Activated CD4-positive, alpha-beta T cell treated with anti-CD3 and anti-CD28 coated beads, Interleukin-2, amount 50 U/mL, for 1 hour (primary cell): ENCODE measurements at regions not wholly inside any gene's neighbourhood (a gene's known extent, or its start where the extent isn't known, plus 50 kb on each side); places are given as distances from the start of the nearest gene placed in this dataset.
A peak's percentile ranks its signal among the peaks of the same experiment; 100 is the strongest.

Experiments
- DNase-seq: peaks from one replicate; pipeline ENCODE4 v3.0.0-alpha.2; 2020

DNA sequence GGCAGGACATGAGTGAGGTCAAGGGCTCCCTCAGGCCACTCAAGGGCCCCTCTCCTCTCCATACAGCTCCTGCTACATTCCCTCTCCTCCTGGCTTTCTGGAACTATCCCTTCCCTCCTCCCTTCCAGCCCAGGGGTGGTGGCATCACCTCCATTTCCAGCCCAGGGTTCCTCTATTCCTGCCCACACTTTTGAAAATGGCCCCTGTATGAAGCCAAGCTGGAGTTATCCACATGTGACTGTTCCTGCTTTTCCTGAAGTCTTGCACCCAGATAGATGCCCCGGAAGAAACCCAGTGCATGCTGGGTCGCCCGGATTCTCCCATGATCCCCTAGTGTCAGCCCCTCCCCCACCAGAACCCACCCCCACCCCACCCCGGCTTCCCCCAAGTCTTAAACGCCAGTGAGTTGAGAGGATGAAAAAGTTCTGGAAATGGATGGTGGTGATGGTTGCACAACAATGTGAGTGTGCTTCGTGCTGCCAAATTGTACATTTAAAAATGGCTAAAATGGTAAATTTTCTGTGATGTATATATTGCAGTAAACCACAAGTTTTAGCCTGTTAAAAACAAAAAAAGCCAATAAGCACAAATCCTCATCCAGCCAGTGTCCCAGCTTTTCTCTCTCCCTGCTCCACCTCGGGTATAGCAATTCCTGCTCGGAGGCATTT is 136.9 kb downstream of the SCARB1 start:
- DNase-seq = no peak

DNA sequence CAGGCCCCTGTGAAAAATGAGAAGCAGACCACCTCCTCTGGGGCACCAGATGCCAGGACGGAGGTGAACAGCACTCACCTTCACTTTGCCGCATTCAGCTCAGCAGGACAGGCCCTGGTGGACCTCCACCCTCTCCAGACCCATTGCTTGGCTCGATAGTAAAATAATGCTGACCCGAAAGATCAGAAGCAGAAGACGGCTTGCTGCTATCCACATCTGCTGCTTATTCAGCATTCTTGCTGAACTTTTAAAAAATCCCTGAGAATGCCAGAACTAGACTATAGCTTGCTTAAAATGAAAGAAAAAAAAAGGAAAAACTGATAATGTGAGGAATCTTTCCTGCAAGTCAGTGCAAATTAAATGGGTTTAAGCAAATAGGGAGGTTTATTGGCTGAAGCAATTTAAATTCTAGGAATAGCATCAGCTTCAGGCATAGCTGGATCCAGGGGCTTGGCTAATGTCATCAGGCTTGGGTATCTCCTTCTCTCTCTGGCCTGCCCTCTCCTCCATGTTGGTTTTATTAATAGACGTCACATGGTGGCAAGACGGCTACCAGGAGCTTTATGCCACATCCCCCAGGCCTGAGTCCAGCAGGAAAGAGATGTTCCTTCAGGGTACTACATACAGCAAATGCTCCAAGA is 137.9 kb downstream of the SCARB1 start:
- DNase-seq = no peak

DNA sequence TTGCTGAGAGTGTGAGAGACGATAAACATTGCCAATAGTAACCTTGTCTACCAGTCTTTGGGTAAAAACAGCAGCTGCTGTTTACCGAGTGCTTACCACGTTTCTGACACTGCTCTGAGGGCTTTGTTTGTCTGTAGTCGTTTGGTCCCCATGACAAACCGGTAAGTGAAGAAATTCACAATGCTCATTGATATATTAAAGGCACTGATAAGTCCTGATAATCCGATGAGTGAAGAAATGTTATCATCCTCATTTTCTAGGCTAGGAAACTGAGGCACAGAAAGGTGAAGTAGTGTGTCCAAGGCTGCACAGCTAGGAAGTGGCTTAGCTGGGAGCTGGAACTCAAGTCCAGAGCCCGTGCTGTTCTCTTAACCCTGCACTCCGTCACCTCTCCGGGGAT is 138.6 kb downstream of the SCARB1 start:
- no peak for DNase-seq

DNA sequence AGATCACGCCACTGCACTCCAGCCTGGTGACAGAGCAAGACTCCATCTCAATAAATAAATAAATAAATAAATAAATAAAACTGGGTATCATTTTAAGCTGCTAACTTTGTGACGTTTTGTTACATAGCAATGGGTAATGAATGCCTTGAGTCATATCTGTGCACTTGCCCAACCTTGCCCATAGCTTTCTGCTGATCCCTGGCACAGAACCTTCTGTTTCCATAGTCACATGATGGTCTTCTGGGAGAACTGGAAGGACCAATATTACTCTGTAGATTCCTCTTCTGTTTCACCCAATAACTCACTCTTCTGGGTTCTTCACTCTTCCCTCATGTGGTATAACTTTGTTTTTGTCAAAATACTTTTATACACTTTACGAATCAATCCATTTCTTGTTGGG is 140.8 kb downstream of the SCARB1 start:
- DNase-seq = no peak

DNA sequence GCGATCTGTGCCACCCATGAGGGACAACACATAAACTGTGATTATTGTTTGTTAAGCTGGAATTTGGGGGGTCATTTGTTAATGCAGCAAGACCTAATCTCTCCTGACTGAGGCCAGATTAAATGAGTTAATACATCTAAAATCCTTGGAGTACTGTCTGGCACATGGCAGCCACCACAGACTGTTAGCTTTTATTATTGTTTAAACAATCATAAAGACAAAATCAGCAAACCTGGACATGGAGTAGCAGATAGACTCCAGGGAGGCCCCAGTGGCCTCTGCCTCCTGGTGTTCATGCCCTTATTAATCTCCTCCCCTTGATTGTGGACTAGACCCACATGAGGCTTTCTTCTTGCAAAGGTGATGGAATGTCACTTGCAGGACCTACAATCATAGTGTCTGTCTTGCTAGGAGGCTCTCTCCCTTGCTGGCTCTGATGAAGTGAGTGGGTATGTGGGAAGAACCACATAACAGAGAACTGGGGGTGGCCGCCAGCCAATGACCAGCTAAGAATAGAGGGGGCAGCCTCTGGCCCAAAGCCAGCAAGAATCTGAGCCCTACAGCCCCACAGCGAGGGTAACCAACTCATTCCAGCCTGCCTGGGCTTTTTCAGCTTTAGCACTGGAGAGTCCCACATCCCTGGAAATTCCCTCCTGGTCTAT is 142.0 kb downstream of the SCARB1 start:
- no peak for DNase-seq

DNA sequence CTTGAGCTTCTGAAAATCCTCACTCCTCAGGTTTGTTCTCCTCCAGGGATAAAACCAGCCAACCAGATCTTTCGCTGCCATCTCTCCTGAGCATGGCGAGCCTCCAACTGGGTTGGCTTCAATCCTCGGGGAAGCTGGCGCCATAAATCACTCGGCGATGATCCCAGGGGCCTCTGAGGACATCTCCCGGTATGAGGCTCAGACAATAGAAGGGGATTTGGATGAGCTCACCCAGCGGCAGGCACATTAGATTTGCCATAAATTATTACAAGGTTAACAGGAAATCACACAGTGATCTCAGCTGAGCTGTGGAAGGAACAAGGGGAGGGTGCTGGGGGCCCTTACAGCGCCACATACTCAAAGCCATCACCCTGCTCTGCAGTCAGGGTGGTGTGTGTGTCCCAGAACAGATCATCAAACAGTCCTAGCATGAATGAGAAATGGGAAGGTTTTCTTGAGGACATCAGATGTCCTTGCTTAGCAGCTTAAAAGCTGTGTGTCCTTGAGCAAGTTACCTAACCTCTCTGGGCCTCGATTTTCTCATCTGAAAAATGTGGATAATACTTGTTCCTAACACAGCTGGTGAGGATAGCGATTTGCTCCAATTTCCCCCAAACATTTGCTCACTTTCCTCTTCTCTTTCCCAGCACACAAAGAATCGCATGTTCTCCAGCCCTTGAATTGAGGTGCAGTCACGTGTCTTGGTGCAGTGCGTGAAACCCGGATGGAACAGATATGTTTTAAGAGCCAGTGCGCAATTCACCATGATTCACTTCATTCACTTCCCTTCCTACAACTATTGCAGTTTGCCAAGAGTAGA is 142.8 kb downstream of the SCARB1 start:
- DNase-seq = no peak

DNA sequence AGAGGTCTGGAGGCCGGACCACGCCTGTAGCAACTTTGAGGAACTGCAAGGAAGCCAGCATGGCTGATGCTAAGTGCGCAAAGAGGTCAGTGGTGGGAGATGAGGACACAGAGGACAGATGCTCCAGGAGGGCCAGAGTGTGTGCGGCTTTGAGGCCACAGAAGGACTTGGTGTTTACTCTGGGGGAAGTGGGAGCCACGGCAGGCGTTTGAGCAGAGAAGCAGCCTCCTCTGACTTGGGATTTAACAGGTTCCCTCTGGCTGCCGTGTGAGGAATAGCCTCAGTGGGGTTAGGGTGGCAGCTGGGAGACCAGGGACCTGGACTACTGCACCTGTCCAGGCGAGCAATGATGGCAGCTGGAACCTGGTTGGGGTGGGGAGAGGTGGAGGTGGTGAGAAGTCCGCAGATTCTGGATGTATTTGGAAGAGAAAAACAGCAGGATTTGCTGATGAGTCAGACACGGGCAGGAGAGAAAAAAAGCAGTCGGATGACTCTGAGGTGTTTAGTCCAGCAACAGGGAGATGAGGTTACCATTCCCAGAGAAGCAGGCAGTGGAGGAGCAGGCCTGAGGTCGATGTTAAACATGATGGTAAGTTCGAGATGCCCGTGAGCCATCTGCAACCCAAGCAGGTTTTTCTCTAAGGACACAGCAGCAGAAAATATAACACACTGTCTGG is 143.5 kb downstream of the SCARB1 start:
- DNase-seq = no peak

DNA sequence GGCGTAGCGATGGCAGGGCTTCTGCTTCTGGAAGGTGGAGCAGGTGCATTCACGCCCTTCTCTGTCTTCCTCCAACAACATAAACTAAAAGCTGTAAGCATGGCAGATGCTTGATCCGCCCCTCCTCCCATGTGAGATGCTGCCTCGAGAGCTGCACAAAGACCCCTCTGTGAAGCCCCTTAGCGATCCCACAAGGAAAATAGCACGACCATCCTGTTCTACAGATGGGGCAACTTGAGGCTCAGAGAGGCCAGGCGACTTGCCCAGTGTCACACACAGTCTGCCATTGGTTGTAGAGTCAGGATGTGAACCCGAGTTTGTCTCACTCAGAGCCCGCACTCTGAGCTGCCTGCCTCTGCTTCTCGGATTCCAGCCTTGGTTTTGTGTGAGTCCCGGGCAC is 144.4 kb downstream of the SCARB1 start:
- no peak for DNase-seq

DNA sequence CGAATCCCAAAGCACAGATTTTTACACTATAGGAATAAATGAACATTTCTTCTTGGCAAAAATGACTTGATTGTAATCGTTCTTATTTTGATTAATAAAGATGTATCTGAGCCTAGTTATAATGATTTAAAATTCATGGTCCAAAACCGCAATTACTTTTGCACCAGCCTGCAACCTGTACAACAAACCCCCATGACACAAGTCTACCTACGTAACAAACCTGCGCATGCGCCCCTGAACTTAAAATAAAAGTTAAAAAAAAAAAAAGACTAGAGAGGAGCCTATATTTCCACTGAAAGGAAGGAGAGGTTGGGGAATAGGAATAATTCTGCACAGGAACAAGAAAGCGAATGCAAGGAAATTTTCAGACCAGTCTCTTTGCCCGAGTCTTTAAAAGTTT is 145.2 kb downstream of the SCARB1 start:
- no peak for DNase-seq

DNA sequence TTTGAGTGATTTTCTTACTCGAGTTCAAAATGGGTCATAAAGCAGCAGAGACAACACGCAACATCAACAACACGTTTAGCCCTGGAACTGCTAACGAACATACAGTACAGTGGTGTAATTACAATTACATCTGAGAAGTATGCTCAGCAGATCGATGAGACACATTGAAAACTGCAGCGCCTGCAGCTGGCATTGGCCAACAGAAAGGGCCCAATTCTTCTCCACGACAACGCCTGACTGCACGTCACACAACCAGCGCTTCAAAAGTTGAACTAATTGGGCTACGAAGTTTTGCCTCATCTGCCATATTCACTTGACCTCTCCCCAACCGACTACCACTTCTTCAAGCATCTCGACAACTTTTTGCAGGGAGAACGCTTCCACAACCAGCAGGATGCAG is 145.6 kb downstream of the SCARB1 start:
- no peak for DNase-seq

DNA sequence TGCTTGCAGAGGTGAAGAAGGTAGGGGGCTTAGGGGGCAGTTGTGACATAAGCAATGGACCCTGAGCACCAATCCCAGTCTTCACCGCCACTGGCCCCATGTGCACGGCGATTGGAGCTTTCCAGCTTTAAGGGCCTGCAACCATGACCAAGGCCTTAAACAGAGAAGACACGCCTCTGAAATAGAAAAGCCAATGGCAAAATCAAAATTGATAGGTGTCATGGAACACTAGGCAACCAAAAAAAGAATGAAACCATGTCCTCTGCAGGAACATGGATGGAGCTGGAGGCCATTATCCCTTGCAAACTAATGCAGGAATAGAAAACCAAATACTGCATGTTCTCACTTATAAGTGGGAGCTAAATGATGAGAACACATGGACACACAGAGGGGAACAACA is 146.3 kb downstream of the SCARB1 start:
- DNase-seq = no peak

DNA sequence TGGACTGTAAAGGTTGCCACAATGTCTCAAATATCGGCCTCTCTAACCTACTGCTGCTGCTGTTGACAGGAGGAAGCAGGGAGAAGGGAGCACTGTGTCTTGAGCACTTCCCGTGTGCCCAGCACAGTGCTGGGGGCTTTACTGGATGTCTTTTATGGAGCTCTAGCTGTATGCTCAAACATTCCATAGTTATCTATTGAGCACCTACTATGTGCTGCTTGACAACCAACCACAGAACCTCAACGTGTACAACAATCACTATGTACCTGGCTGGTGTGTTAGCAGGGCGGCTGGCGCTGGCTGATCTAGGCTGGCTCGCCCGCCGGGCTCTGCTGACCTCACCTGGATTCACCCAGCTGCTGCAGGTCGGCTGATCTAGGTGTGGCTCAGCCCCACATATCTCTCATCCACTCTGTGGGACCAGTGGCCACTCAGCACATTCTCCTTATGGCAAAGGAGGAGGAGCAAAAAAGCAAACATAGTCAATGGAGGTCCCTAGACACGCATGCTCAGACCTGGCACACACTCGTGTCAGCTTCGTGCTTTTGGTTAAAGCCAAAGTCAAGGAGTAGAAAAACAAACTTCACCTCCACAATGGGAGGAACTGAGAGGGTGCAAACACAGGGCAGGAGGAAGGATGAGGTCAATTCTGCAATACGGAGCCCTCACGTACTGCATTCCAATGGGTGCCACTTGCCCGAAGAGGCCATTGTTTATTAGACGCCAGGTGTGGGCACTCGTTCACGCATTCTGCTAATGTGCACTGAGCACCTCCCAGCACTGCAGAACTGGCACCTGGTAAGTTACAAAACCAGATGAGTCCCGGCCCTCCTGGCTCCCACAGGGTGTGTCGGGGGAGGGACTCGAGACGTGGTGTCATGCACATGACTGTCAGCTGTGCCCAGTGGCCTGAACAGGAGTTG is 147.2 kb downstream of the SCARB1 start:
- no peak for DNase-seq

DNA sequence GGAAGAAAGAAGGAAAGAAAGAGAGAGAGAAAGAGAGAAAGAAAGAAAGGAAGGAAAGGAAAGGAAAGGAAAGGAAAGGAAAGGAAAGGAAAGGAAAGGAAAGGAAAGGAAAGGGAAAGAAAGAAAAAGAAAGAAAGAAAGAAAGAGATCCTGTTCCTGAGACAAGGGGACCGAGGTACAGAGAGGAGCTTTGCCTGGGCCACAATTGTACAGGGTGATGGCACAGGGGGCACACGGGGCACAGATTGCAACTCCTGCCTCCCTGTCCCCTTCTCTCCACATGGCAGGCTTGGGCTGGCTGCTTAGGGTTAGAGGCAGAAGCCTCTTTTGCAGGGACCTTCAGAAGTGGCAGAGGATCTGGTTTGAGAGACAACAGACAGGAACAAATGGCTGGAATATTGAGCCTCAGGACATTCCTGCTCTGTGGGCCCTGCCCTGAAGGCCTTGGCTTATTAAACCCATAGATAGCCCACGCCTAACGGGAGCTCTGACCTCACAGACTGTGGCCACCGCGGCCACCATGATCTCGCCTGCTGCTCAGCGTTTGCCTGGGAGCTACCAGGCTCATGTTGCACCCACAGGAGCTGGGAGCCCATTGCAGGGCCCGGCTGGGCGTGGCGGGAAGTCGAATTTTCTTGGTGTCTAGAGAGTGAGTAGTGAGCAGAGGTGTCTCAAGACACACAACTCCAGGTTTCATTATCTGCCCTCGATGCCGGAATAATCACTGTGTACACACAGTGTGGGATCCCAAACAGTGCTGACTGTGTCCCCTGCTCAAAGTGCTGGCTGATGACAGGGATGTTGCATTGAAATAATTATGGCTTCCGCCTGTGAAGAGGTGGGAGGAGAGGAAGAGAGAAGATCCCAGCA is 147.9 kb upstream of the NCOR2 start:
- DNase-seq = no peak

DNA sequence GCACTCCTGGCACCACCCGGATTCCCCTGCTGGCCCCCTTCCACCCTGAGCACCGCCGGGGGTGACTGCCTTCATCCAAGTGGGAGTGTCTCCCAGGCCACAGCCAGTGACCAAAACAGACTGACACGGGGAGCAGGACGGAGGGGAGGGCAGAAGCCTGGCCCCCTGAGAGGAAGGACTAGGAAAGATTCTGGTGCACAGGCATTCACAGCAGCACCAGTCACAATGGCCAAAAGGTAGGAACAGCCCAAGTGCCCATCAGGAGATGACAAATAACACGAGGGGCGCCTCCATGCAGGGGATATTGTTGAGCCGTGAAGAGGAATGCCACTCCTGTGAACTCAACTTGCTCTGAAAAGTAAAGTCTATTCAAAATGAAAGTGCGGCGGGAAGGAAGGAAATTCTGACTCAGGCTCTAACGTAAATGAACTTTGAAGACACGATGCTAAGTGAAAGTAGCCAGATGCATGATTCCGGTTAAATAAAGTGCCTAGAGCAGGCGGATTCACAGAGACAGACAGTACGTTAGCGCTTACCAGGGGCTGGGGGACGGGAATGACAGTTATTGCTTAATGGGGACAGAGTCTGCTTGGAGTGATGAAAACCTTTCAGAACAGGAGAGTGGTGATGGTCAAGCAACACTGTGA is 146.1 kb upstream of the NCOR2 start:
- peak; percentile 36 for DNase-seq

DNA sequence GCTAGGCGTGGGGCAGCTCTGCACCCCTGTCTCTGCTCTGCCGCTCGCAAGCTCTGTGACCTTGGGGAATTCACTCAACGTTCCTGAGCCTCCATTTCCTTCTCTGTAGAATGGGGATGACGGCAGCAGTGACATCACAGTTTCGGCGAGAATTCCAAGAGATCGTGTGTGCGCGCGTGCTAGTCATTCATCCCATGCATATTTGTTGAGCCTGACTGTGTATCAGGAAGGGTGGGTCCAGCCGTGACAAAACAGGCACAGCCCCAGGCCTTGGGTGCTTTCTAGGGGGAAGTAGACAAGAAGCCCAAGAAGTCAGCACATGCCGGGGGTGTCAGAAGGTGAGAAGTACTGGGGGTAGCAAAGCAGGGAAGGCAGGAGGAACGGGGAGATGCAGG is 145.6 kb upstream of the NCOR2 start:
- no peak for DNase-seq

DNA sequence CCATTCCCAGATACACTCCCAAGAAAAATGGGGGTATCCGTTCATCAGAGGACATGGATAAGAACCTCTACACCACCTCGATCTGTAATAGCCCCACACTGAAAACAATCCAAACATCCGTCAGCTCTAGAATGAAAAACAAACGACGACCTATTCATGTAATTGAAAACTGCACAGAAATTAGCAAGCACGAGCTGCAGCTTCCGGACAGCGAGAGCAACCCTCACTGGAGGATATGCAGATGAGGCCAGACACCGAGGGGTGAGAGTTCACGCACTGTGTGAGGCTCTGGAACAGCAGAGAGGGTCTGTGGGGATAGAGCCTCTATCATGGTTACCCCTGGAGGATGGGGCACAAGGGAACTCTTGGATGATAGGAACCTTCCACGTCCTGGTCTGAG is 143.9 kb upstream of the NCOR2 start:
- no peak for DNase-seq

DNA sequence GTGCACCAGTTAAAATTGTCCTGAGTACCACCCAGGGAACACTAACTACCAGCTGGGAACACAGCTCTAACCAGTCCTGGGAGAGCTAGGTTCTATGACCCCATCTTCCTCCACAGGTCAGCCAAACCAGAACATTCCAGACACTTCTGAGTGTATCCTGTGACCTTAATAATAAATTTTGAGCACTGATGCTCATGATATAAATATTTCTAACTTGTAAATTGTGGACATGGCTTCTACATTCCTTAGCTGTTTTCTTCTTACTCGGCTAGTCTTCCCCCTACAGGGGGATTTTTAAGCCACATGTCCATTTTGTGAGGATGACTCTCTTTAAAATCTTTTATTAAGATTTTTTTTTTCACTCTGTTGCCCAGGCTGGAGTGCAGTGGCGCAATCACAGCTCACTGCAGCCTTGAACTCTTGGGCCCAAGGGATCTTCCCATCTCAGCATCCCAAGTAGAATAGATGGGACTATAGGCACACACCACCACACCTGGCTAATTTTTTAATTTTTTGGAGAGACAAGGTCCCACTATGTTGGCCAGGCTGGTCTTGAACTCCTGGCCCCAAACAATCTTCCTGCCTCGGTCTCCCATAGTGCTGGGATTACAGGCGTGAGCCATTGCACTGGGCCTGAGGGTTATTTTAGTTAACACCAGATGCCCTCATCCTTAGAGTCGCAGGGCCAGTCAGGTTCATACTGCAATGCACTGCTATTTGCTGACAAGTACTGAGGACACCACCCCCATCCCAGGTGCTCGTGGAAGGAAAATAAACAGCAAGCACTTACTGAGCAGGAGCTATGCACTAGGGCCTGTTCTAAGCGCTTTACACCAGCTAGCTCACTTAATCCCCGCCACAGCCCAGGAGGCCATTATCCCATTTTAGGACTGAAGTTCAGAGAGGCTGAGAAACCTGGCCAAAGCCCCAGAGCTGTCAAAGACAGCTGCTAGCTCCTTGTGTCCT is 142.6 kb upstream of the NCOR2 start:
- no peak for DNase-seq

DNA sequence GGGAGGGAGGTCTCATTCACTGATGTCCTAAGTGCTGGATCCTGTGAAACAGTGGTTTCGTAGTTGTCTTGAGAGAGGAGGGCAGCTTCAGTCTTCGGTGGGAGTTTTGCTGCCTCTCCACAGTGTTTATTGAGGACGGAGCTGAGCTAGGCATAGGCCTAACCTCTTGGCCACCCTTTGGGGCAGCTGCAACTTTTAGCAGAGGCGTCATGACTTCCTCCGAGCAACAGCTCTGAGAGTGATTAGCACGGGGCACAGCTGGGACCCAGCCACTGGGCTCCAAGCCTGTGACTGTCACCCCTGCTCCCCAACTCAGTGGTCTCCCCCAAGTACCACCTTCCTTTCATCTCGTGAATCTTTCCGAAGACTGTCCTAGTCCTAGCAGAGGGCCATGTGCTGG is 139.9 kb upstream of the NCOR2 start:
- DNase-seq = no peak

DNA sequence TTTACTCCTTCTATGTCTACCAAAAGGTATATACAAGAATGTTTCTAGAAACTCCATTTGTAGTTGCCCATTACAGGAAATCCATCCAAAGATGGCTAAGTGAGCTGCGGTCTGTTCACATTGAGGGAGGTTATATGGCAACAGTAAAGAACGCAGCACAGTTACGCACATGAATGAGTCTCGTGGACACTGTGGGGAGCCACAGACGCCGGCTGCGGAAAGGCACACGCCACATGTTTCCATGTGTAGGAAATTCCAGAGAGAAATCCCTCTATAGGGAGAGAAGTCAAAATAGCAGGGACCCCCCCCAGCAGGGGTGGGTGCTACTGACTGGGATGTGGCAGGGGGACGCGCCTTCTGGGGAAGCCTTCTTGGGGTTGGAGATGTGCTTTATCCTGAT is 139.0 kb upstream of the NCOR2 start:
- no peak for DNase-seq
